GM12891 (cell line): ENCODE measurements at regions not wholly inside any gene's neighbourhood (a gene's known extent, or its start where the extent isn't known, plus 50 kb on each side); places are given as distances from the start of the nearest gene placed in this dataset.
"Not testable (repeated sequence)": the region's sequence is repeated elsewhere in the genome, so short reads cannot be mapped to it uniquely, and the experiment has no call there.

Source experiments
- POLR2A ChIP-seq: IDR thresholded peaks from 2 replicates; pipeline ENCODE4 v1.6.1; 2011; ENCODE audit warnings: low read depth, low read length, control low read depth
- POU2F2 ChIP-seq: IDR thresholded peaks from 2 replicates; pipeline ENCODE4 v1.6.1; 2011; ENCODE audit warnings: low read depth, mild to moderate bottlenecking, control low read depth, low read length, moderate library complexity
- TAF1 ChIP-seq: IDR thresholded peaks from 2 replicates; pipeline ENCODE4 v1.6.1; 2011; ENCODE audit warnings: low read depth, low read length, control low read depth

- not testable (repeated sequence) for TF ChIP-seq POU2F2, POLR2A, TAF1
These were observed 157.4 kb downstream of the CRLF3 start for GRCh38 chr17:30666838-30667656.
